AG04450 (cell line): ENCODE measurements at regions not wholly inside any gene's neighbourhood (a gene's known extent, or its start where the extent isn't known, plus 50 kb on each side); places are given as distances from the start of the nearest gene placed in this dataset.

Source experiments
- CTCF ChIA-PET: fragments of 300-600, 350-600 bp; formaldehyde crosslinking; extraction: SDS; loops from one replicate; lab custom pipeline; 2022; ENCODE audit warnings: antibody characterized with exemption, inconsistent platforms; lab: Charles Lee
- POLR2A ChIA-PET: fragments of 350-600 bp; formaldehyde crosslinking; extraction: SDS; loops from one replicate; lab custom pipeline; 2021; ENCODE audit warnings: antibody characterized with exemption, inconsistent platforms; lab: Yijun Ruan, JAX
- DNase-seq: peaks from one replicate; pipeline ENCODE4 v3.0.0-alpha.2; 2011; ENCODE audit warnings: low read depth, low spot score
- H3K27ac ChIP-seq: one replicate; pipeline ENCODE4 v1.5.1; 2012; ENCODE audit warnings: low read depth, low read length, control low read depth
- H3K27me3 ChIP-seq: one replicate; pipeline ENCODE4 v1.6.0; 2012; ENCODE audit warnings: low read length; ENCODE audit not compliant: control insufficient read depth, insufficient read depth
- H3K4me3 ChIP-seq: 2 replicates; pipeline ENCODE4 v1.5.1; 2011; ENCODE audit warnings: mild to moderate bottlenecking, low read depth, low read length, control low read depth
- H3K9me3 ChIP-seq: 2 replicates; pipeline ENCODE4 v1.5.1; 2012; ENCODE audit warnings: low read length; ENCODE audit not compliant: control insufficient read depth, insufficient read depth
- TF ChIP-seq, protein P1 (sequence below): IDR thresholded peaks from 2 replicates; pipeline ENCODE4 v1.5.1; 2011; ENCODE audit warnings: low read depth, low read length, control low read depth, inconsistent platforms

GRCh38 chr7:68009716-68010115 lies 1013.1 kb downstream of the TYW1 start:
- TF ChIP-seq, protein P1, sequence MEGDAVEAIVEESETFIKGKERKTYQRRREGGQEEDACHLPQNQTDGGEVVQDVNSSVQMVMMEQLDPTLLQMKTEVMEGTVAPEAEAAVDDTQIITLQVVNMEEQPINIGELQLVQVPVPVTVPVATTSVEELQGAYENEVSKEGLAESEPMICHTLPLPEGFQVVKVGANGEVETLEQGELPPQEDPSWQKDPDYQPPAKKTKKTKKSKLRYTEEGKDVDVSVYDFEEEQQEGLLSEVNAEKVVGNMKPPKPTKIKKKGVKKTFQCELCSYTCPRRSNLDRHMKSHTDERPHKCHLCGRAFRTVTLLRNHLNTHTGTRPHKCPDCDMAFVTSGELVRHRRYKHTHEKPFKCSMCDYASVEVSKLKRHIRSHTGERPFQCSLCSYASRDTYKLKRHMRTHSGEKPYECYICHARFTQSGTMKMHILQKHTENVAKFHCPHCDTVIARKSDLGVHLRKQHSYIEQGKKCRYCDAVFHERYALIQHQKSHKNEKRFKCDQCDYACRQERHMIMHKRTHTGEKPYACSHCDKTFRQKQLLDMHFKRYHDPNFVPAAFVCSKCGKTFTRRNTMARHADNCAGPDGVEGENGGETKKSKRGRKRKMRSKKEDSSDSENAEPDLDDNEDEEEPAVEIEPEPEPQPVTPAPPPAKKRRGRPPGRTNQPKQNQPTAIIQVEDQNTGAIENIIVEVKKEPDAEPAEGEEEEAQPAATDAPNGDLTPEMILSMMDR = no peak
- ChIA-PET CTCF (no interaction called here), POLR2A (no interaction called here)
- H3K27me3 ChIP-seq = no peaks in the 10 kb centered on the region
- no peak for DNase-seq
- no peak overlapping the region for H3K27ac ChIP-seq
- H3K4me3 ChIP-seq = no peak overlapping the region
- peaks cover 40% of the 10 kb centered on the region for H3K9me3 ChIP-seq

DNA sequence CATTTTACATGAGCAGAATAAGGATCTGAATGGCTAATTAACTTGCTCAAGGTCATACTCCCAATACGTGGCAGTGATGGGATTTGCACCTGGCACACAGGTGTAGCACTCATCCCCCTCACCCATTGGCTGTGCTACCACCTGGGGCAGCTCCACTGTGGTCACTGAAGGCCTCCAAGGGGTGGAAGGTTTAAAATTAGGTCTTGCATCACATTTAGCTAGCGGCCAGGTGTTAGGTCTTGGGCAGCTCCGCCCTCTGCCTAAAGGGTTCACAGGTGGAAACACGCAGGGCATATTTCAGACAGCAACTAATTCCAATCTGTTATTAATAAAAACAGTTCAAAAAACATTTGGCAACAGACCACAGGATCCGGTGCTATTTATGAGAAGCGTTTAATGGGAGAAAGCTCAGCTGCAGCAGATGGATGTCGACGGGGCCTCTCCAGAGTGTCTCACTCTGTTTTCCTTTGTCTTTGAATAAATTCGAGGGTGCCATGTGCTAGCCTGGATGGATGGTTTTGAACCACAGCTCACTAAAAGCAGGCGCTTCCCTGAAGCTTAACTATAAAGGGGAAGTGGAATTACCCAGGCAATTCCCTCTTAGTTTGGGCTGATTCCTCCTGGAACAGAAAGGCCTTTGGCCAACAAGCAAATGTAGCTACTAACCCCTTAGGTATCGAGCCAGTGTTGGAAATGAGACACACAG lies 1017.6 kb downstream of the TYW1 start:
- H3K4me3 ChIP-seq = no peak overlapping the region
- CTCF ChIA-PET = no interaction called here
- TF ChIP-seq, protein P1 = no peak
- no peak for DNase-seq
- H3K9me3 ChIP-seq = peaks cover 47% of the 10 kb centered on the region
- H3K27ac ChIP-seq = no peak overlapping the region
- POLR2A ChIA-PET = no interaction called here
- no peaks in the 10 kb centered on the region for H3K27me3 ChIP-seq

DNA sequence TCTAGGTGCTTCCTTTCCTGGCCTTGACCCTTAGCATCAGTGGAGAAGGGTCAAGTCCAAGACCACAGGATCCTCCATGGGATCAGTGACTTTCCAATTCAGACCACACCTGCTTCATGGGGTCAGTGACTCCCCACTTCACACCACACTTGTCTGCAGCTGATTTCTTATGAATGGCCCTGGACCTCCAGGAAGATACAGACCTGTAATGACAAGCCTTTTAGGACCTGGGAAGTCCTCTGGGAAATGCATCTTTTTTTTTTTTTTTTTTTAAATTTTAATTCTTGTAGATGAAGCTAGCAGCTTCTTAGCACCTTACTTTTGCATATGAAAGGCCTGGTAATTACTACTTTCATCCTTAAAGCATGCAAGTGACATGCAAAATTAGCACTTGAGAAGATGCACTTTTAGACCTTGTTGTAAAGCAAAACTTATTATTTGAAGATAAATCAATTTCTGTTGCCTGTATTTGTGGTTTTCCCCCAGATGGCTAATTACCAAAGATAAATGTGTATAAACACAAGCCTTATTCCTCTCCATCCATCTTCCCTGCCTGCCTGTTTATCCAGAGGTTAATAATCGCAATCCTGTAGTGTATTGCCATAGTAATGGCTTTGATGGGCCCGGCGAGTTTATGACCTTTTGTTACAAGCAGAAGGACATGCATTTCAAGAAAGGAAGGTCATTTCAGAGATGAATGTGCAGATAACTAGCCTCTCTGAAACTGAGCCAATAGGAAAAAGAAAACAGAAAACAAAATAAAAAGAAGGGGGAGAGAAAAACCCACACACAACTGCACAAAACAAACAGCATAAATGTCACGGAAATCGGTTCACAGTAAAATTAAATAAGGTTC lies 1018.7 kb downstream of the TYW1 start:
- DNase-seq = no peak
- H3K4me3 ChIP-seq = no peak overlapping the region
- ChIA-PET CTCF (no interaction called here), POLR2A (no interaction called here)
- peaks cover 47% of the 10 kb centered on the region for H3K9me3 ChIP-seq
- H3K27ac ChIP-seq = no peak overlapping the region
- no peaks in the 10 kb centered on the region for H3K27me3 ChIP-seq
- TF ChIP-seq, protein P1 = no peak

DNA sequence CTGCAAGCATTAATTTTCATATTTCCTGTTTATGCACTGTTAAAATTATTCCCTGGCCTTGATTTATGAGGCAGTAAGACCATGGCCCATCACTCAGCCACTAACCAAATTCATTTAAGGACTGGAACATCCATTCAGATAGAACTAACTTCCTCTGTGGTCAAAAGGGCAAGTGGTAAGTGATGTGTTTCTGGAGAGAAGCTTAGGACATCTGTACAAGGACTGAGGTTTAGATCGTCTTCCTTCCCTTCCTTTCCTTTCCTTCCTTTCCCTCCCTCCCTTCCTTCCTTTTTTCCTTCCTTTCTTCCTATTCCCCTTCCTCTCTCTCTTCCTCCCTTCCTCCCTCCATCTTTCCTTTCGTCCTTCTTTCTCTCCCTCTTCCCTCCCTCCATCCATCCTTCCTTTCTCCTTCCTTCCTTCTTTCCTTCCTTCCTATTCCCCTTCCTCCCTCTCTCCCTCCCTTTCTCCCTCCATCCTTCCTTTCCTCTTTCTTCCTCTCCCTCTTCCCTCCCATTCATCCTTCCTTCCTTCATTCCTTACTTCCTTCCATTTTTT lies 1019.4 kb downstream of the TYW1 start:
- H3K4me3 ChIP-seq = no peak overlapping the region
- ChIA-PET CTCF (no interaction called here), POLR2A (no interaction called here)
- no peaks in the 10 kb centered on the region for H3K27me3 ChIP-seq
- TF ChIP-seq, protein P1 = no peak
- DNase-seq = no peak
- H3K9me3 ChIP-seq = peaks cover 41% of the 10 kb centered on the region
- no peak overlapping the region for H3K27ac ChIP-seq

GRCh38 chr7:68020102-68020501 lies 1023.5 kb downstream of the TYW1 start:
- Histone ChIP-seq H3K27ac (no peak overlapping the region), H3K4me3 (no peak overlapping the region), H3K27me3 (no peaks in the 10 kb centered on the region), H3K9me3 (peaks cover 40% of the 10 kb centered on the region)
- ChIA-PET POLR2A (no interaction called here), CTCF (no interaction called here)
- no peak for DNase-seq
- TF ChIP-seq, protein P1 = no peak
